ENCODE measurements at regions not wholly inside any gene's neighbourhood (a gene's known extent, or its start where the extent isn't known, plus 50 kb on each side); places are given as distances from the start of the nearest gene placed in this dataset.

DNA sequence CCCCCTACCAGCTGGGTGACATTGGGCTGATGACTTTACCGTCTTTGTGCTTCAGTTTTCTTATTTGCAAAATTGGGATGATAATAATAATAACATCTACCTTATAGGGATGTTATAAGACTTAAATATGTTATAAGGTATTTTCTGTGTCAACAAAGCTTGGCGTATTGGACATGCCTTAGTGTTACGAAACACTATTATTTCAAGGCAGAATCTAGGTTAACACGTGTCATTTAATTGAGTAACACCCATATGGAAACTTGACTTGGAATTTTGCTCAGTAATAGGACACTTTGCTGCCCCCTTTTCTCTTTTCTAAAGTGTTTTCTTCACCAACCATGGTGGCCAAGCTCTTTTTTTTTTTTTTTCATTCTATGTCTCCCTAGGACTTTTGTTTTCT, 294.2 kb upstream of the SALL1 start:
- no peak overlapping the region for H3K4me3 ChIP-seq (ENCODE audit: low read depth, low read length)
- TF ChIP-seq, protein P1, sequence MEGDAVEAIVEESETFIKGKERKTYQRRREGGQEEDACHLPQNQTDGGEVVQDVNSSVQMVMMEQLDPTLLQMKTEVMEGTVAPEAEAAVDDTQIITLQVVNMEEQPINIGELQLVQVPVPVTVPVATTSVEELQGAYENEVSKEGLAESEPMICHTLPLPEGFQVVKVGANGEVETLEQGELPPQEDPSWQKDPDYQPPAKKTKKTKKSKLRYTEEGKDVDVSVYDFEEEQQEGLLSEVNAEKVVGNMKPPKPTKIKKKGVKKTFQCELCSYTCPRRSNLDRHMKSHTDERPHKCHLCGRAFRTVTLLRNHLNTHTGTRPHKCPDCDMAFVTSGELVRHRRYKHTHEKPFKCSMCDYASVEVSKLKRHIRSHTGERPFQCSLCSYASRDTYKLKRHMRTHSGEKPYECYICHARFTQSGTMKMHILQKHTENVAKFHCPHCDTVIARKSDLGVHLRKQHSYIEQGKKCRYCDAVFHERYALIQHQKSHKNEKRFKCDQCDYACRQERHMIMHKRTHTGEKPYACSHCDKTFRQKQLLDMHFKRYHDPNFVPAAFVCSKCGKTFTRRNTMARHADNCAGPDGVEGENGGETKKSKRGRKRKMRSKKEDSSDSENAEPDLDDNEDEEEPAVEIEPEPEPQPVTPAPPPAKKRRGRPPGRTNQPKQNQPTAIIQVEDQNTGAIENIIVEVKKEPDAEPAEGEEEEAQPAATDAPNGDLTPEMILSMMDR (conservative IDR thresholded peaks at IDR 0.05; ENCODE audit: low read depth, low read length), result no peak

GRCh38 chr16:51443934-51444333, 292.9 kb upstream of the SALL1 start:
- TF ChIP-seq, protein P1 (conservative IDR thresholded peaks at IDR 0.05; ENCODE audit: low read depth, low read length), result no peak

More for the DNA sequence above, 294.2 kb upstream of the SALL1 start:
- no peak for DNase-seq (ENCODE audit: low read depth)

GRCh38 chr16:51442141-51442870, 291.2 kb upstream of the SALL1 start:
- no peak overlapping the region for H3K4me3 ChIP-seq (ENCODE audit: low read depth, low read length)
- DNase-seq (ENCODE audit: low read depth), result no peak
- TF ChIP-seq, protein P1 (conservative IDR thresholded peaks at IDR 0.05; ENCODE audit: low read depth, low read length), result no peak

More at GRCh38 chr16:51443934-51444333, 292.9 kb upstream of the SALL1 start:
- H3K4me3 ChIP-seq (ENCODE audit: low read depth, low read length), result no peak overlapping the region
- no peak for DNase-seq (ENCODE audit: low read depth)

DNA sequence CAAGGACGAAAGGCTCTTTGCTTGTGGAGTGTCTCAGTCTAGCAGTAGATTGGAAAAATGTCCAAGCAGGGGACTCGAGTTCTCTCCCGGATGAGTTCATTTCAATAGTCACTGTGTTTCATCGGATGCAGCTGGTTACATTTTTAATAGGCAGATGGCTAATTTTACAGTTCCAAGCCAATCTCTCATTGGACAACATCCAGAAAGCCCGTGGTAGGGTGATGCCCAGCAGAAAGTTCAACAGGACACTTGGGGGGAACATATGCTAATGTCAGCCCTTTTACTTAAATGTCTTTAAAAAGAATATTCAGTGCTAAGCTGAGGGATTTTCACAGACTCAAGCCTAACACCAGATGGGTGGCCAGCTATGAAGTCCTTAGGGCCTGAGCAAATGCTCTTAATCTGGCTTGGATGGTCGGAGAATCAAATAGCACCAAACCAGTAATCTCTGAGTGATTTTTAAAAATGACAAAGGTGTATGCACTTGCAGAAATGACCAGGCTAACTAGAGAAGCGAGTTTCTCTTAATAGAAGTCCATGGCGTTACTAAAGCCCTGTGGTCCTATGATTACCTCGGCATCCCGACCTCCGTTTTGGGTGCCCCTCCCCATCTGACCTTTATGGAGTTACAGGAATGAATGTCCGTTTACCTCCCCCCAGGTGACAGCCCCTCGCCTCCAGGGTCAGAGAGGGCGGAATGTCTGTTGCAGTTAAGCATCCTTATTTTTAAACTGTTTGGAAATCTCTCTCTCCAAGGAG, 289.2 kb upstream of the SALL1 start:
- H3K4me3 ChIP-seq (ENCODE audit: low read depth, low read length), result no peak overlapping the region
- TF ChIP-seq, protein P1 (conservative IDR thresholded peaks at IDR 0.05; ENCODE audit: low read depth, low read length), result no peak
- DNase-seq (ENCODE audit: low read depth), result no peak

DNA sequence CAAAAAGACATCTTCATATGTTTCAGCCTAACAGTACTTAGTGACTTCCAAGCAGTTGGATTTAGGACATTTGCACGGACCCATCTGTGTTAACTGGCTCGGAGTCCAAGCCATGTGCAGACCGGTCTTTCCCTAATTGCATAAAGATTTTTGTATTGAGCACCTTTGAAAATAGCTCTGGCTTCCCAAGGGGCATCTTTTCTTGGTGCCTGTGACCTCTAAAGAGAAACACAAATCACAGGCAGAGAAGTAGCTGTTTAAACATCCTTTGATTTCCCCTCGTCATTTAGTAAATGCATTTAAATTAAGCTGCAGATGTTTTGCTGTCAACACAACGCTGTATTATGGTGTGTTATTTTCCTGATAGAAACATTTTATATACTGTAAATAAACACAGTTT, 288.2 kb upstream of the SALL1 start:
- DNase-seq (ENCODE audit: low read depth), result no peak
- TF ChIP-seq, protein P1 (conservative IDR thresholded peaks at IDR 0.05; ENCODE audit: low read depth, low read length), result no peak
- H3K4me3 ChIP-seq (ENCODE audit: low read depth, low read length), result no peak overlapping the region

GRCh38 chr16:51436742-51437141, 285.7 kb upstream of the SALL1 start:
- no peak for DNase-seq (ENCODE audit: low read depth)
- TF ChIP-seq, protein P1 (conservative IDR thresholded peaks at IDR 0.05; ENCODE audit: low read depth, low read length), result no peak
- no peak overlapping the region for H3K4me3 ChIP-seq (ENCODE audit: low read depth, low read length)

Measured in epithelial cell of proximal tubule (primary cell).